Pancreas (tissue), 10 donors: ENCODE measurements at regions not wholly inside any gene's neighbourhood (a gene's known extent, or its start where the extent isn't known, plus 50 kb on each side); places are given as distances from the start of the nearest gene placed in this dataset.

Source experiments
- ATAC-seq, 4 donors: fragments of 200-7000 bp; cut with Tn5 transposase; one replicate each; pipeline versions ENCODE4 v1.8.0 to v1.9.1; 2020; ENCODE audit warnings: mild to moderate bottlenecking in 4 of 4, moderate library complexity in 4 of 4
- DNase-seq, 6 donors: peaks; one replicate each; pipeline ENCODE4 v3.0.0-alpha.2; 2020
- FAIRE-seq: peaks from 2 replicates; lab custom pipeline; 2012; peaks lifted over from hg19 to GRCh38; lab: Jason Lieb, UNC
- H3K27ac ChIP-seq, 4 donors: fragments of 200-600 bp; sonication (generic); 1 replicate in 3 of 4; 2 replicates in 1 of 4; pipeline versions ENCODE4 v1.5.0 to v1.8.0; 2020
- H3K27me3 ChIP-seq, 4 donors: fragments of 200-600 bp; one replicate each; pipeline ENCODE4 v1.8.0; 2021
- H3K36me3 ChIP-seq, 3 donors: fragments of 200-600 bp; sonication (generic) in 1 of 3; one replicate each; pipeline versions ENCODE4 v1.5.0 to v1.8.0; 2020 to 2021
- H3K4me1 ChIP-seq, 3 donors: fragments of 200-600 bp; one replicate each; pipeline ENCODE4 v1.8.0; 2021
- H3K4me3 ChIP-seq, 4 donors: fragments of 200-600 bp; sonication (generic) in 2 of 4; one replicate each; pipeline versions ENCODE4 v1.5.0 to v1.8.0; 2020 to 2021
- H3K9me3 ChIP-seq, 4 donors: fragments of 200-600 bp; one replicate each; pipeline ENCODE4 v1.8.0; 2021
- WGBS, 2 donors: extraction: QIAGEN DNeasy Blood & Tissue Kit; methylation state at CpG; one replicate each; pipeline ENCODE4 v1.1.7; 2013; 5-methylcytosine and 5-hydroxymethylcytosine counted together
- intact Hi-C, 3 donors: fragments of 100-400 bp; cut with DNase I; formaldehyde crosslinking; loops; one replicate each; pipeline versions ENCODE4 v1.11.1 to v1.14.2; 2022
- TF ChIP-seq, protein P1 (sequence below), 4 donors: fragments of 200-600 bp; sonication (generic) in 3 of 4; IDR thresholded peaks; one replicate each; pipeline versions ENCODE4 v1.5.0 to v1.8.0; 2021; ENCODE audit warnings: antibody characterized with exemption in 4 of 4
- donor health status: healthy with polysubstance abuse.
- donor health status: DM: no; HTN: no; CAD: no; lungs with moderate emphysema.
- donor health status: DM: no; HTN: no; CAD: no.
- donor health status: control.
- donor health status: control.
- donor health status: Bipolar disorder and iron deficiency.
- donor health status: DM: yes; HTN: yes; CAD: no.
- donor health status: DM: no; HTN: no; CAD: no.
- donor health status: DM: no; HTN: no; CAD: no.
- donor health status: DM: yes; HTN: yes; CAD: no.

DNA sequence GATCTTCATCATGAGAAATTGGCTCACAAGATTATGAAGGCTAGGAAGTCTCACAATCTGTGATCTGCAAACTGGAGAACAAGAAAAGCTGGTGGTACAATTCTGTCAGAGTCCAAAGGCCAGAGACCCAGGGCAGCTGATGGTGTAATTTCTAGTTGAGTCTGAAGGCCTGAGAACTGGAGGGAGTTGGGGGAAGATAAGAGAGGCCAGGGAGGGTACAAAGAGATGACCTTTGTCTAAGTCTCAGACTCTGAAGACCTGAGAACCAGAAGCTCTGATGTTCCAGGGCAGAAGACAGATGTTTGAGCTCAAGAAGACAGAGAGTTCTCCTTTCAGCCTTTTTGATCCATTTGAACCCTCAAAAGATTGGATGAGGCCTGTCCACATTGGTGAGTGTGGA is 280.6 kb downstream of the HDGFL1 start:
- Histone ChIP-seq H3K36me3 (no peaks in the 10 kb centered on the region), H3K9me3 (no peaks in the 10 kb centered on the region), H3K27ac (no peak overlapping the region), H3K27me3 (peaks cover 0 to 4% (median 0%) of the 10 kb centered on the region in 4 donors), H3K4me3 (no peak overlapping the region), H3K4me1 (no peaks in the 10 kb centered on the region)
- FAIRE-seq, result no peak
- TF ChIP-seq, protein P1, sequence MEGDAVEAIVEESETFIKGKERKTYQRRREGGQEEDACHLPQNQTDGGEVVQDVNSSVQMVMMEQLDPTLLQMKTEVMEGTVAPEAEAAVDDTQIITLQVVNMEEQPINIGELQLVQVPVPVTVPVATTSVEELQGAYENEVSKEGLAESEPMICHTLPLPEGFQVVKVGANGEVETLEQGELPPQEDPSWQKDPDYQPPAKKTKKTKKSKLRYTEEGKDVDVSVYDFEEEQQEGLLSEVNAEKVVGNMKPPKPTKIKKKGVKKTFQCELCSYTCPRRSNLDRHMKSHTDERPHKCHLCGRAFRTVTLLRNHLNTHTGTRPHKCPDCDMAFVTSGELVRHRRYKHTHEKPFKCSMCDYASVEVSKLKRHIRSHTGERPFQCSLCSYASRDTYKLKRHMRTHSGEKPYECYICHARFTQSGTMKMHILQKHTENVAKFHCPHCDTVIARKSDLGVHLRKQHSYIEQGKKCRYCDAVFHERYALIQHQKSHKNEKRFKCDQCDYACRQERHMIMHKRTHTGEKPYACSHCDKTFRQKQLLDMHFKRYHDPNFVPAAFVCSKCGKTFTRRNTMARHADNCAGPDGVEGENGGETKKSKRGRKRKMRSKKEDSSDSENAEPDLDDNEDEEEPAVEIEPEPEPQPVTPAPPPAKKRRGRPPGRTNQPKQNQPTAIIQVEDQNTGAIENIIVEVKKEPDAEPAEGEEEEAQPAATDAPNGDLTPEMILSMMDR (IDR thresholded peaks at IDR 0.05), result no peak
- no peak for ATAC-seq
- no peak for DNase-seq
- intact Hi-C loops, result no loop called here

DNA sequence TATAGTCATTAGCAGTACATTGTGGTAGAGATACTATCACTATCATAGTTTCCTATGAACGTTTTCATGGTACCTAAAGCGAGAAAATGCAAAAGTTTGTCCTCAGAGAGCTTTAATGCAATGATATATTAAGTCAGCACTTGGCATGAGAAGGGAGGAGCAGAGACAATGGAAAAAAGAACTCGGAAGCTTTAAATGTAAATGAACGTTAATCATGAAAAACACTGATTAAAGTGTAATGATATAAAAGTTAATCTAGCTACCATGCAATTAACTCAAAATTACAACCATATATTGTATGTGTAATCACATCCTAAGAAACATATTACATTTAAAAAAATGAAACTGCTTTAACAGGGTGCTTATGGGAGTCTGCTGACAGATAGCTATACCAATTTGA is 282.7 kb downstream of the HDGFL1 start:
- TF ChIP-seq, protein P1 (IDR thresholded peaks at IDR 0.05), result no peak

GRCh38 chr6:22873513-22874136 is 304.3 kb downstream of the HDGFL1 start:
- intact Hi-C loops, result no loop called here
- FAIRE-seq, result no peak
- WGBS, 2 donors, result 82 to 85% methylated on average over 4 of the region's 4 CpGs
- Histone ChIP-seq H3K27me3 (no peaks in the 10 kb centered on the region), H3K9me3 (no peaks in the 10 kb centered on the region), H3K36me3 (no peaks in the 10 kb centered on the region), H3K27ac (no peak overlapping the region), H3K4me3 (no peak overlapping the region), H3K4me1 (no peaks in the 10 kb centered on the region)
- DNase-seq, result no peak
- no peak for ATAC-seq
- TF ChIP-seq, protein P1 (IDR thresholded peaks at IDR 0.05), result no peak

More for the DNA sequence above, 282.7 kb downstream of the HDGFL1 start:
- WGBS, 2 donors, result 51 to 63% methylated on average over 4 of the region's 4 CpGs
- no peak for DNase-seq
- H3K4me3 ChIP-seq, result no peak overlapping the region
- no peaks in the 10 kb centered on the region for H3K9me3 ChIP-seq
- H3K36me3 ChIP-seq, result no peaks in the 10 kb centered on the region
- ATAC-seq, result no peak
- peaks cover 0 to 4% (median 0%) of the 10 kb centered on the region in 4 donors for H3K27me3 ChIP-seq
- no peak for FAIRE-seq
- H3K4me1 ChIP-seq, result no peaks in the 10 kb centered on the region
- no peak overlapping the region for H3K27ac ChIP-seq
- intact Hi-C loops, result no loop called here

DNA sequence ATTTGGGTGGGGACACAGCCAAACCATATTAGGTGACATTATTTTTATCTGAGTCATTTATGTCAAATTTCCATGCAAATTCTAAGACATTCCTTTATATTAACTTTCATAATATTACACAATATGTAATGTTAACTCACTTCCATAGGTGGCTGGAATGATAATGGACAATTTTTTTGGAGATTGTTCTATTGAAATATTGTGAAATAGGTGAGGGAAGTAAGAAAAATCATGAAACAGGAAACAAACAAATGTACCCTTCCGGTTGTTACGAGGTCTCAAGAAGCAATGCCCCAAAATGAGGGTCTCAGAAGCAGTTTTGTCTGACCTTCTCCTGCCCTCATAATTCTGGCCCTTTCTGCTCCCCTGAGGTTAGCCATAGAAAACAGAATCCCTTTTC is 306.5 kb downstream of the HDGFL1 start:
- Histone ChIP-seq H3K4me1 (peaks cover 0 to 2% (median 0%) of the 10 kb centered on the region in 3 donors), H3K27me3 (no peaks in the 10 kb centered on the region), H3K9me3 (no peaks in the 10 kb centered on the region), H3K27ac (no peak overlapping the region), H3K4me3 (no peak overlapping the region), H3K36me3 (no peaks in the 10 kb centered on the region)
- DNase-seq, result no peak
- 90 to 100% methylated on average over 2 of the region's 2 CpGs for WGBS, 2 donors
- TF ChIP-seq, protein P1 (IDR thresholded peaks at IDR 0.05), result no peak
- no peak for ATAC-seq
- intact Hi-C loops, result no loop called here
- FAIRE-seq, result no peak

DNA sequence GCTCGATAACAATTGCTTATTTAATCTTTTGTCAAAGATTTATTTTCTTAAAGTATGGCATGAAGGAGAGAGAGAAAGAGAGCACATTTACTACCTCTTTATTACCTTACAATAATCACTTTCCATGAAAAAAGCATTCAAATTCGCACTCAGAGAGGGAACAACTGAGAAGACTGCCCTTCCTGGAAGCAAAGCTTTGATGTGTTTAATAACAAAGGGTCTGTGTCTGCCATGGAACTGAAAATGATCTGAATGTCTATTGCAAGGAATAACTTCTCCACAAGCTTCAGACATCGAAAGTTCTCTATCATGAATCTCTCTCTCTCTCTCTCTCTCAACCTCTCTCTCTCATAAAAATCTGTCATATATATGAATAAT is 308.9 kb downstream of the HDGFL1 start:
- FAIRE-seq, result no peak
- H3K4me1 ChIP-seq, result peaks cover 0 to 4% (median 0%) of the 10 kb centered on the region in 3 donors
- no peaks in the 10 kb centered on the region for H3K36me3 ChIP-seq
- no peak overlapping the region for H3K4me3 ChIP-seq
- H3K9me3 ChIP-seq, result no peaks in the 10 kb centered on the region
- TF ChIP-seq, protein P1 (IDR thresholded peaks at IDR 0.05), result no peak
- H3K27ac ChIP-seq, result no peak overlapping the region
- no peak for DNase-seq
- WGBS, 2 donors, result 44 to 56% methylated on average over 3 of the region's 3 CpGs
- intact Hi-C loops, result no loop called here
- no peak for ATAC-seq
- no peaks in the 10 kb centered on the region for H3K27me3 ChIP-seq
